ENCODE measurements at regions not wholly inside any gene's neighbourhood (a gene's known extent, or its start where the extent isn't known, plus 50 kb on each side); places are given as distances from the start of the nearest gene placed in this dataset.

DNA sequence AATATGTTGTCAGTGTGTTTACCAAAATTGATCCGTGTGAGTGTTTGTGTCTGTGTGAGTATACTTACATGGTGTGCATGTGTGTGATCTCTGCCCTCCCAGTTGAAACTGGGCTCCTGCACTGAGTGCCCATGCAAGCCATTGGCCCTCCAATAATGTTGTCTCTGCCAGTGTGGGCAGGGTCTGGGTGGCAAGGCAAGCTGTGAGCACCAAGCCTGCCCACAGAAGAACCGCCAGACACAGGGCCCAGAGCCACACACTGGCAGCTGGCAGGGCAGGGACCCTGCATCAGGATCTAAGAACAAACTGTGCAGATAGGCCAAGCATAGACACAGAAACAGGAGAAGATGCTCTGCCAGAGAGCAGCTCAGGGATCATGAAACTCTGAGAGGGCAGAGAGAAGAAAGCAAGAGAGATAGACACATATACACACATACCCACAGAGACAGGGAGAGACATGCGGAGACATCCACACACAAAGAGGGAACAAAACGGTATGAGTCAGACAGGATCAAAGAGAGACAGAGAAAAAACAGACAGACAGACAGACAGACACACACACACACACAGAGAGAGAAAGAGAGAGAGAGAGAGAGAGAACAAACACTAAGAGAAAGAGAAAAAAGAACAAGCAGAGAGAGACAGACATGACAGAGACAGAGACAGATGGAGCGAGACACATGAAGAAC is 555.0 kb downstream of the MID1IP1 start:
- no peak for FAIRE-seq

DNA sequence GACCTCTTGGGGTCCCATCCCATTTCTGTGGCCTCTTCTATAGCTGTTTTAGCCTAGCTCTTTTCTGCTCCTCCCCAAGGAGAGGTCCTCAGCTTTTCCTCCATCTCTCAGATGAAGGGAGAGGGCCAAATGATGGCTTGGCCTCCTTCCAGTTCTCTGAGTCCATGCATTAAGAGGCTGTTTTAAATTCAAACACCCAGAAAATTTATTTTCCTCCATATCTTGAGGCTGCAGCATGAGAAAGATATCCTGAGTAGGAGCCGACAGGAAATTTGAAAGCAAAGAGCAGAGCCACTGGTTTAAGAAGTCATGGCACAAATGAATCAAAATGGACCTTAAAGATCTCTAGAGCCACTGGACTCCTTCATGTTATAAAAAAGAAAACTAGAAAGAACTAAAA is 558.8 kb downstream of the MID1IP1 start:
- FAIRE-seq = no peak

DNA sequence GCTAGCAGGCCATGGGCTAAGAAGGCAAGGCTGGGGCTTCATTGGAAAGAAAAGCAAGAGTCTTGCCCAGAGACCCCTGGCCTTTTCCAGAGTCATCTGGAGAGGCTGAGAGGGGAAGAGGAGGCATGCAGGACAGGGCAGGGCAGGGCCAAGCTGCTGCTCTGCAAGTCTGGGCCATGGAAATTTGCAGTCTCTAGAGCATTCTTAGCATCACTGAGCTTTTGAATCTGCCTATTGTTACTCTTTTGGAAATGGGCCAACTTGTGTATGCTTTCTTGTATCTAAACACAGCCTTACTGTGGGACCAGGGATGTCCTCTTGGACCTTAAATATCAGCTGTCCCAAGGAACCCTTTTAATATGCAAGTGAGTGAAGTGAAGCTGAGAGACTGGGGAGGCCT is 560.5 kb downstream of the MID1IP1 start:
- FAIRE-seq = no peak

DNA sequence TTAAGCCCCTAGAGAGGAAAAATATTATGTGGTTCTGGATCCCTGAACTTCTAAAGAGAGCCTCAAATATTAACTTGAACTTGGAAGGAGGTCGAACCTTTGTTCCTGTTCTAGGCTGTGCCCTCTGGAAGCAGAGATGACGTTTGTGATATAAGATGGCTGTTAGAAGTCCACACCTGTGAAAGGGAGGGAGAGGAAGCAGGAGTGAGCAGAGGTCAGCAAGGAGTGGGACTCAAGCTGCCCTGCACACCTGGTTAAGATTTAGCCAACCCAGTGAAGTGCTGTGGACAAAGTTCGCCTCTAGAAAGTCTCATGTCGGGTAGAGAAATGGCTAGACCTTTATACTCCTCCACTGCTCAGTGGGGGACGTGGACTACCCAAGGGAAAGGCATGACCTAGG is 566.2 kb downstream of the MID1IP1 start:
- no peak for FAIRE-seq

DNA sequence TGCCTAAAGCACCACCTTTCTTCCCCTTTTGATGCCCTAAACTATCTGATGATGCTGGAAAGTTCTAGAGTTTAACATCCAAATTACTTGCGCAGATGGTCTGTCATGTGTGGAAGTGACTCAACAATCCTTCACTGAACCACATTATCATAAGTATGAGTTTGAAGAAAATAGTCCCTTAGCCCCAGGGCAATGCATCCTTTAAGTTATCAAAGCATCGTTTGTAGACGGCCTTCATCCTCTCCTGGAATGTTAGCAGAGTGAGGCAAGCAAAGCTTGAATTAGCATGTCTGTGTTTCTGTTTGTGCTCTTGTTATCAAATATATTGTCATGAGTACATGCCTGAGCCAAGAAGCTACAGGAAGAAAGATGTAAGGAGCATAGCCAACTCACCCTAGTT is 570.9 kb downstream of the MID1IP1 start:
- peak; percentile 14 for FAIRE-seq

DNA sequence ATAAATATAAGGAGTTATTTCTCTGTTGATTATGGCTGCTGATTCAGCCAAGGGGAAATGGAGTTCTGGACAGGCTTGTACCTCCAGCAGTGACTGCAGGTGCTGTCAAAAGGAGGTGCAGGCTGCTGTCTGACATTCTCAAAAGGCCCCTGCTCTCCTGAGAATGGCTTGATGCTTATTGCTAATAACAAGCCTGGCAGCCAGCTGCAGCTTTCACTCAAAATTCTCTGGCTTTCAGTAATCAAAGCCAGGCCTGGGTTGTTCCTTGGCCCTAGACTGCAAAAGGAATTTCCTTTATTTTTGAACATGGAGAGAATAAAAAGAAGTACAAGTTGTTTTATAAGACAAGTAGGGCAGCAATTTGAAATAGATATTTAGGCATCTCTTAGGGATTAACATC is 575.9 kb downstream of the MID1IP1 start:
- no peak for FAIRE-seq

DNA sequence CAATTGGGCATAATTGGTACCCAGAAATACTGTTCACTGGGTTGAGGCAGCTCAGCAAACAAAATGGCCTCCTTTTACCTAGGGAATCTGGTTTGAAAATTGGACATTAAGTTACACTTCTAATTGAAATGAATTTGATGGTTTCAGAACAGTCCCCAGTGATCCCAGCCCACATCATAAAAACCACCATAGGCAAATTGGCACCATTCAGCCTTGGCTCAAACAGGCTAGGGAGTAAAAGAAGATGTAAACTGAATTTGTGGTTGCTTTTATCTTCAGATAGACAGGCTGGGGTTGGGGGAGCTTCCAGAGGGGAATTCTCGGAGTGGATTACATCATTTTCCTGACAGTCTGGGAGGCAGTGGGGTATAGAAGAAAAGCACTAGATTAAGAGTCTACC is 576.5 kb downstream of the MID1IP1 start:
- no peak for FAIRE-seq

DNA sequence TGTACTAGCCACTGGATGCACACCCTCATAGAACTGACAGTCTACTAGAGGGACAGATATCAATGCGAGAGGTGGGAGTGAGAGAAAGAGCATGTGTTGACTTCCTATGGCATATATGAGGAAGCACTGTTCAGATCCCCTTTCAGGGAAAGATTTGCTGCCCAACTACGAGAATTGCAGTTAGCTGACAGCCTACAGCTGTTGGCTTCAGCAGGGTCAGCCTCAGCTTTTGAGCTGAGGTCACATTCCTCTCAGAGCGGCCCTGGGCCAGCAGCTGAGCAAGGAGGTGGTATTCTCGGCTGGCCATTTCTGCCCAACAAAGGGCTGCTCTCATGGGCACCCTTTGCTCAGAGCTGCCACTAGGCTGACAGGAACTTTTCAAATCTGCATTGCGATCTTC is 580.2 kb downstream of the MID1IP1 start:
- FAIRE-seq = no peak

DNA sequence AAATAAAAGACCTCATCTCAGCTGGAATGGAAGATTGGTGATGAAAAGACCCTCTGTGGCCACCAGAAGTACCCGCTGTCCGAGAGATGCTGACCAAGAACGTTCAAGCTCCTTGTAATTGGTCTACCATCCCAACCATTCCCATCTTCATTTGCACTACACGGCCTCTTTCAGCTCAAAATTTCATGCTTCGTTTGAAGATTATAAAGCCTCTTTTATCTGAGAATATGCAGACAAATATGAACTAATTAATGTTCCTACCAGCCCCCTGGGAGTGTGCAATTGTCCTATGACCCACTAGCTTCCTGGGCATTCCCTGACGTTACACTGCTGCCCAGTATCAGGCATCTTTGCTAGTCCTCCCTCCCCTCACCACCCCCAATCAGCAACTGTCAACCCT is 583.7 kb downstream of the MID1IP1 start:
- FAIRE-seq = no peak

DNA sequence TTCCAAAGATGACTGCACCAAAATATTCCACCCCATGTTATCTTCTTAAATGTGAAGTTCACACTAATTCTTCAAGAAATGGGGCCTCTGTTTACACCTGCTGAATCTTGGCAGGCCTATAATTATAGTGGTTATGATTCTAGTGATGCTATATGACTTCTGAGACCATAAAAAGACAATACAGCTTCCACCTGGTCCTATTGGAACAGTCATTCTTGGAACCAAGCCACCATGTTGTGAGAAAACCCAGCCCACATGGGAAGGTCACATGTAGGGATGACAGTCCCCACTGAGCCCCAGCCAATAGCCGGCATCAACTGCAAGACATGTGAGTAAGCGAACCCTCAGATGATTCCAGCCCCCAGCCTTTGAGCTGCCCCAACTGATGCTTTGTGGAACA is 587.5 kb downstream of the MID1IP1 start:
- no peak for FAIRE-seq

DNA sequence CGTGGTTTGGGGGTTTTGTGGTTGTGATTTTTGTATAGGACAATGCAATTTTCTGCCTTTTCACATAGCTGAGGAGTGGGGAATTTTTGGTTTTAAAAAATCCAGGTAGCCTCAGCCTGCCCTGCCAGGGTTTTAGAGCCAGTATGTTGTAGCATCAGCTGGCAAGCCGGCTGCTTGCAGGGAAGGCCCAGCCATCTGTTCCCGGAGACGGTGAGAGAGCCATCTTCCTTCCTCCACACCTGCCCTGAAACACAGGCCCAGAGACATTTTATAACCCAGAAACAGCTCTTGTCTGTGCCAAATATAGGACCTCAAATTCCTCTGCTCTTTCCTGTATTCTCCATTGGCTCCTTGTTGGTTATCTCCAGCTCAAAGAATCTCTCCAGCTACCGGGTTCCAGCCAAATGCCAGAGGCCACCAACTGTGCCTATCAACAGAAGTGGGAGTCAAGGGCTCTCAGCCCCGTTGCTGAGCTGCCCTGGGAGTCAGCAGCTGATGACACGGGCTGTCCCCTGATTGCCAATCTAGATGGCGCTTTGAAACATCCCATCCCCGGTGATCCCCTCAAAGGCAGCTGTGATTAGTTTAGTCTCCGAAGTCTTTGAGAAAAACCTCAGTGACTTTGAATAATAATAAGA is 595.2 kb downstream of the MID1IP1 start:
- no peak for FAIRE-seq

DNA sequence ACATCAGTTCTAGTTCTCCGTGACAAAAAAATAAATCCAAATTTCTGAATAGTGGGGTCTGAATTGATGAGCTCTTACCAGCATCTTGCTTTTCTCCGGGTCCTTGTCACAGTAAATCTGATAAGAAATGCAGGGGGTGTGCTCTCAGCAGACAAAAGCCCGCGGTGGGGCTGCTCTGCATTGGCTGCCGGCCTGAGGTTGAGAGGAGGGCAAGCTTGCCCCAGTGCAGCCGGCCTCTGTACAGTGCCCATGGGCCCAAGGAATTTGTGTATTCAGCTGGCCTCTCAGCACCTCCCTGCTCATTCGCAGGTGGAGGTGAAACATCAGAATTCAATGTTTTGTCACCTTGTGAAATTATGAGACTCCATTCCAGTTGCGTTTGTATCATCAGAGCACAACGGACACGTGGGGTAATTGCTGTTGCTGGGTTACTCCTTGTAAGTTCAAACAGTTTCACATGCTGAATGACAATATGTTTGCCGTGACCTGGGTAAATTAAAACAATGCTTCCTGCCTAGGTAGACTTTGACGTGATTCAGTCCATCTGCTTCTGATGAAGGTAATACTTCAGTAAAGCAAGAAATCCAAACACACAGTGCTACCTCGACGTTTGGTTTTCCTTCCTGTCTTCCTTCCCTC is 596.4 kb downstream of the MID1IP1 start:
- no peak for FAIRE-seq

DNA sequence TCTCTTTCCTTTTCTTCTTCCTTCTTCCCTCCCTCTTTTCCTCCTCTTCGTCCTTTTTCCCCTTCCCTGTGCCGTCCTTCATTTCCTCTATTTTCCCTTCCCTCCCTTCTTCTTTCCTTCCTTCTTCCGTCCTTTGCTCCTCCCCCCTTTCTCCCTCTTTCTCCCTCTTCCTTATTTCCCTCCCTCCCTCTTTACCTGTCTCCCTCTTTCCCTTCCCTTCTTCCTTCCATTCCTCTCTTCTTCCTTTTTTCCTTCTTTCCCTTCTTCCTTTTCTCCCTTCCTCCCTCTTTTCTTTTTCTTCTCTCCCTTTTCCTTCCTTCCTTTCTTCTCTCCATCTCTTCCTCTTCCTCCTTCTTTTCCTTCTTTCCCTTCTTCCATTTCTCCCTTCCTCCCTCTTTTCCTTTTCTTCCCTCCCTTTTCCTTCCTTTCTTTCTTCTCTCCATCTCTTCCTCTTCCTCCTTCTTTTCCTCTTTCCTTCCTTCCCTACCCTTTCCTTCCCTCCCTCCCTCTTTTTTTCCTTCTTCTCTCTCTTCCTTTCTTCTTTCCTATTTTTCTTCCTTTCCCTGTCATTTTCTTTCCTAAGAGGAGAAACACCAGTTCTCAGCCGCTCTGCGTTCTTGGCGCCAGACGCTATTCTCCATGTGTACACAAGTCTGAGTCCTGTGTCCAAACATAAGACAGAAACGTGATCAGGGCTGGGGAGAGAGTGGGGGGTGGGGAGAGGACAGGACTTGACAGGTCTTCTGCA is 597.1 kb downstream of the MID1IP1 start:
- FAIRE-seq = no peak

DNA sequence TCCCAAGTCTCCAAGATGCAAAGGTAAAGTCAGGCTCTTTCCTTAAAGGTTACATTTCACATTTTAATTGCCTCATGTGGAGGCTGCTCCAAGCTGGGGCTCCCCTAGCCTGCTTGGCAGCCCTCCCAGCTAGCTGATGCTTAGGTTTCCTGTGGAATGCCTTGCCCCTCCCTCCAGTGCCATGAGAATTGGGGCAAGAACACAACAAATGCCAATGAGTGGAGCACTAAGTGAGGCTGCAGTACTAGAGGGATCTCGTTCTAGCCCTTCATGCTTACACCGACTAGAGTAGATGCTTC is 597.7 kb downstream of the MID1IP1 start:
- FAIRE-seq = no peak

DNA sequence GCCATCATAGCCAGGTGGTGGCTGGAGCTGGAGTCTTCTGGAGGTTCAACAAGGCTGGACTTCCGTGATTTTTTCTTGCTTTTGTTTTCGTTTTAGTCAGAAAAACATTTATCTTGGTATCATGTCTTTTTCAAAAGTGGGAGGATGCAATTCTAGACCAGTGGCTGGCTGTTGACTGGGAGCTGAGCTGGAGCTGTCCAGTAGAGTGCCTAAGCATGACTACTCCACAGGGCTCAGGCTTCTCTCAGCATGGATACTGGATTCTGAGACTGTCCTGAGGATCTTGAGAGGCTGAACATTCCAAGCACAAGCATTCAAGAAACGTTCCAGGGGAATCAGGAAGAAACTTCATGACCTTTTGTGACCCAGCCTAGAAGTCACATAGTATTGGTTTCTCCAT is 598.1 kb downstream of the MID1IP1 start:
- FAIRE-seq = no peak

DNA sequence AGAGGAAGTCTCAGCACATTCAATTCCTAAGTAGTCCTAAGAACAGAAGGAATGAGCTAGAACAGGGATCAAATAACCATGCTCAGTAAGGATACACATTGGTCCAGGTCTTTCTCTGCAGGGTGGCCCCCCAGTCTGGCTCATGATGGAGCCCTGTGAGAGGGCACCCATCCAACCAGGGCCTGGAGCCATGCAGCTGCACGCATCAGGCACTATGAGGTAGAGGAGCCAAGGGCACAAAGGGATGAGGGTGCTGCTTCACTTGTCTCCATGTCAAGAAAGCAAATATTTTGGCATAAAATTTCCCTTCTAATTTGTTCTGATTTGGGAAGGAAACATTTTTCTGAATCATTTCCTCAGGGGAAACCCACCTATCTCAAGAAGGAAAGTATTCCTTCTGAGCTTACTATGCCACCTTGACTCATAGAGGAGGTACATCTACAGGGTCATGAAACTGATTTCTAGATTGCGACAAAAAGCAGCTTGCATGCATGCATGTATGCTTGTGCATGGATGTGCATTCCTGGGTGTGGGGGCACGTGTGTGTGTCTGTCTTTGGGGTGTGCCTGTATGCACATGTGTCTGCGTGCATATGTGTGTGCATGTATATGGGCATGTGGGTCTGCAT is 600.3 kb downstream of the MID1IP1 start:
- FAIRE-seq = no peak

DNA sequence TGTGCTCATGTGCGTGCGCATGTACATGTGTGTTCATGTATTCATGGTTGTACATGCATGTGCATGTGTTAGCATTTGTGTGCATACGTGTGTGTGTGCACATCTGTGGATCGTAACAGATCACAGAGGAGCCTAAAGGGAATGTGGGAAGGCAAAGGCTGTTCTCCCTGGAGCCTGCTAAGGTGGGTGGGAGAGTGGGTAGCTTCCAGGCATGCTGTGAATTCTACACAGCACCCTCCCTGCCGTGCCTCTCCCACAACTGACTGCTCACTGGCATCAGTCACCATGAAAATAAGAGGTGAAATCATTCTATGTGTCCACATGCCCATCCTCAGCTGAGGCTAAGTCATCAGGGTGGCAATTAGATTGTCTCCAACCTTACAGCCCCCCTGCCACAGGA is 600.9 kb downstream of the MID1IP1 start:
- FAIRE-seq = no peak

DNA sequence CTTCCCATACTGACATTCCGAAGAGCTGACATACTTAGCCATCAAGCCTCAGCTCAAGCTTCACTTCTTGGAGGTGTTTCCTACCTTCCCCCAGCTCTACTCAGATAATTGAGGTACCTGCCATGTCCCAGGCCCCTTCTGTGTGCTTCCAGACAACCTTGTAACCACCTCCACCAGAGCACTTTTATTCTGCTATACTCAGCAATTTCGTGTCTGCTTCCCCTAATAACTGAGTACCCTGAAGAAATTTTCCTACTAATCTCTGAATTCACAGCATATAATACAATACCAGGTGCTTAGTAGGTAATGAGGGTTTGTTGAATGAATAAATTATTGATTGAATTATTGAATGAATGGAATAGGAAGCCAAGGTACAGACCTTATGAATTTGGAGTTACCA is 605.5 kb downstream of the MID1IP1 start:
- FAIRE-seq = no peak

DNA sequence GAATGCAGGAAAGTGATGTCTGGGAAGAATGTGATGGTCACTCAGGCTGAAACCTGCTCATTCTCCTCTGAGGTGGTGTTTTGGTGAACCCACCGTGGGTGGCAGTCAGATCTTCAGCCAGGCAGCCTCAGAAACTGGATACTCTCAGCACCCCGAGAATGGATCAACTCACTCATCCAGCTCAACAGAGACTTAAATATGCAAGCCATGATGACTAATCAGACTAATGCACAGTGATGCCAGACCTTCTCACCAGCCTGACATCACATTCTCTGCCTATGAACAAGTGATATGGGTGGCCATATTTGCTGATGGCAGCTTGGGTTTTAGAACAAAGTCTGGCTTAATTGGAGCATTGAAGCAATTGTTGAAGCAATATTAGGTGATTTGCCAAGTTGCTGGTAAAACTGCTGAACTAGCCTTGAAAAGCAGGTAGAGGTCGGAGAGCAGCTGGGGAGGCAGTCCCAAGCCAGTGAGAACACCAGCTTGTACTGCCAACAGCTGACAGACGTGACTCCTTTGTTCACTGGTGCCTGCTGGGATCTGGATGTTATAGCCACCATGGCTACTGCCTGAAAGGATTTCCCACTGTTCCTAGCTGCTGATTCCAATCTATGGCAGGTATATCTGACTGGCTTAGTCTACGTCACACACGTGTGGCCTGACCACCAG is 608.1 kb downstream of the MID1IP1 start:
- no peak for FAIRE-seq

DNA sequence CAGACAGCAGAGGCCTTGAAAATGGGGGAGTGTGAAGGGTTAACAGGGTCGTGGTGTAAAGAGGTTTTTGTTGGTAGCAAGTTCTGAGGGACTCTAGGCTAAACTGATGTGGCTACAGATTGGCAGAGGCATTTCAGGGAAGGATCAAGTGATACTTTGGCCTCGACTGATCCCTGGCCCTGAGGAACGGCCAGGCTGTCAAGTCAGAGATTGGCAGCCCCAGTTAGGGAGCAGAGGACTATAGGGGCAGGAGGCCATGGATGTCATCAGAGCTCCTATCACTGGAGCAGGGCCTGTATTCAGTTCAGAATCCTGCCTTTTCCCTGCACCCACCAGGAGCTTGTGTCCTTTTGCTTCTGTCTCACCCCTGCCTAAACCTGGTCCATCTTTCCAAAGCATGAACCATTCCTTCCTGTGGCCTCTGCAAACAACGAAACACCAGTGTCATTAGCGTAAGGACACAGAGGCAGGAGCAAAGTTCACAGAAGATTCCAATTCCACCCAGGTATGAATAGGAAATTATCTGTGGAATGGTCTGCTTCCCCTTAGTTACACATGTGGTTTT is 613.1 kb downstream of the MID1IP1 start:
- FAIRE-seq = no peak

DNA sequence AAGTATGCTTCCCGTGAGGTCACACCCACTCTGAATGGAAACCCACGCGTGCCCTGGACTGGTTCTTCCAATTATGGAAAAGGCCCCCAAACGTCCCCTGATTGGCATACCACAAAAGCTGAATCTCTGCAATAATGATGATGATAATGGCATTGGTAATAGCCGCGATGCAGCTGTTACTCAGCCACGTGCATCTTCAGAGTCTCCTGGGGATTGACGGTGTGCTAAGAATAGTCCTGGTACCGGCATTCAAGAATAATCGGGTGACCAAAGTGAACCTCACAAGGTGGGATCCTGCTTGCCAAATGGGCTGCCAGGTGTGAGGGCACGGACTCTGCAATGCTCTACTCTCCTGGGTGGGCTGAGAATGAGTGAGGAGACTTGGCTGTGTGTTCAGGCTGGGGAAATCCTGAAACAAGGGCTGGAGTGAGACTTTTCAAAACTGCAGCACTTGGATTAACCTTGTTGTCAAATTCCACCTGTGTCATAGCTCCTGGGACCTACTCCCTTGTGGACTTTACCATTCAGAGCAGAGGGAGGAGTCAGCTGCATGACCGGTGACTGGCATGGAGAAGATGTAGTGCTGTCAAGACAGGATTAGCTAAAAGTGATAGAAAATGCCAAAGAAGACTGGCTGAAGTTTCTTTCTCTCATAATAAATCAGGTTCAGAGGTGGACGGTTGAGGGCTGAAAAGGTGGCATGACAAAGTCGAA is 615.4 kb downstream of the MID1IP1 start:
- no peak for FAIRE-seq

DNA sequence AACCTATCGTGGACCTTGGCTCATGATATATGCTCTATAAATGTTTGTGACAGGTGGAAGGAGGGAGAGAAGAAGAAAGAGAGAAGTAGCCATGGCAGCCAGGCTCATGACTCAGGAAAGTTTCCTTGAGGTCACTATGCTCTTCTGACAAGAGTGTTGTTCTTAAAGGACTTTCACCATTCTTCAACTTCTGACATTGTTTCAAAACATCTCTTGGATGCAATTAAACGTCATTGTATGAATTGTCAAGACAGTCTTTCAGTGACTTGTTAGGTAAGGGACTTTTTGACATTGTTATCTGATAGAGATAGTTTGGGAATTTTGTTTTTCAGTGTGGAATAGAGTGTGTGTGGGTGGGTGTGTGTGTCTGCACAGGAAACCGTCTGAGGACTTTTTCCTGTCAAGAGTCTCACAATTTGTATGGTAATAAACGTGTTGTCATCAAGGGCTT is 617.0 kb downstream of the MID1IP1 start:
- FAIRE-seq = no peak
